Right lobe of liver (tissue), 6 donors: ENCODE measurements at regions not wholly inside any gene's neighbourhood (a gene's known extent, or its start where the extent isn't known, plus 50 kb on each side); places are given as distances from the start of the nearest gene placed in this dataset.

Experiments used
- ATAC-seq, 4 donors: fragments of 200-7000 bp; cut with Tn5 transposase; one replicate each; pipeline ENCODE4 v1.9.1; 2020; ENCODE audit warnings: mild to moderate bottlenecking in 4 of 4, moderate library complexity in 4 of 4
- DNase-seq, 3 donors: peaks; one replicate each; pipeline ENCODE4 v3.0.0-alpha.2; 2020
- H3K27ac ChIP-seq, 3 donors: fragments of 200-600 bp; one replicate each; pipeline ENCODE4 v1.8.0; 2022
- H3K27me3 ChIP-seq, 2 donors: fragments of 200-600 bp; one replicate each; pipeline ENCODE4 v1.8.0; 2022
- H3K36me3 ChIP-seq, 4 donors: fragments of 200-600 bp; sonication (generic) in 1 of 4; one replicate each; pipeline versions ENCODE4 v1.5.1 to v1.8.0; 2017 to 2022; ENCODE audit warnings: control low read depth in 1 of 4
- H3K4me1 ChIP-seq, 4 donors: fragments of 200-600 bp; sonication (generic) in 1 of 4; one replicate each; pipeline versions ENCODE4 v1.5.1 to v1.8.0; 2017 to 2022; ENCODE audit warnings: control low read depth in 1 of 4
- H3K4me3 ChIP-seq, 3 donors: fragments of 200-600 bp; one replicate each; pipeline ENCODE4 v1.8.0; 2022
- H3K9me3 ChIP-seq, 4 donors: fragments of 200-600 bp; sonication (generic) in 1 of 4; one replicate each; pipeline versions ENCODE4 v1.5.1 to v1.8.0; 2017 to 2022; ENCODE audit warnings: control low read depth in 1 of 4
- POLR2A ChIP-seq: fragments of 450-650 bp; IDR thresholded peaks from one replicate; pipeline ENCODE4 v1.6.1; 2017; ENCODE audit warnings: antibody characterized with exemption, mild to moderate bottlenecking
- WGBS: methylation state at CpG from one replicate; pipeline ENCODE4 v1.1.6; 2018; ENCODE audit warnings: low coverage, low lambda C conversion rate; ENCODE audit not compliant: insufficient coverage; ENCODE audit errors: missing lambda C conversion rate; 5-methylcytosine and 5-hydroxymethylcytosine counted together
- intact Hi-C, 2 donors: fragments of 100-400 bp; cut with DNase I; formaldehyde crosslinking; loops; one replicate each; pipeline versions ENCODE4 v1.11.2 to v1.14.1; 2022
- TF ChIP-seq, protein P1 (sequence below), 4 donors: fragments of 200-600 bp in 3 of 4; fragments of 450-650 bp in 1 of 4; IDR thresholded peaks; one replicate each; pipeline versions ENCODE4 v1.5.1 to v1.8.0; 2016 to 2022; ENCODE audit warnings: antibody characterized with exemption in 4 of 4, mild to moderate bottlenecking in 2 of 4
- donor health status: DM: no; HTN: yes; CAD: no.
- donor health status: DM: no; HTN: no; CAD: no.
- donor health status: DM: no; HTN: no; CAD: no.
- donor health status: DM: no; HTN: yes; CAD: no.
- donor health status: DM: no; HTN: yes; CAD: no.

DNA sequence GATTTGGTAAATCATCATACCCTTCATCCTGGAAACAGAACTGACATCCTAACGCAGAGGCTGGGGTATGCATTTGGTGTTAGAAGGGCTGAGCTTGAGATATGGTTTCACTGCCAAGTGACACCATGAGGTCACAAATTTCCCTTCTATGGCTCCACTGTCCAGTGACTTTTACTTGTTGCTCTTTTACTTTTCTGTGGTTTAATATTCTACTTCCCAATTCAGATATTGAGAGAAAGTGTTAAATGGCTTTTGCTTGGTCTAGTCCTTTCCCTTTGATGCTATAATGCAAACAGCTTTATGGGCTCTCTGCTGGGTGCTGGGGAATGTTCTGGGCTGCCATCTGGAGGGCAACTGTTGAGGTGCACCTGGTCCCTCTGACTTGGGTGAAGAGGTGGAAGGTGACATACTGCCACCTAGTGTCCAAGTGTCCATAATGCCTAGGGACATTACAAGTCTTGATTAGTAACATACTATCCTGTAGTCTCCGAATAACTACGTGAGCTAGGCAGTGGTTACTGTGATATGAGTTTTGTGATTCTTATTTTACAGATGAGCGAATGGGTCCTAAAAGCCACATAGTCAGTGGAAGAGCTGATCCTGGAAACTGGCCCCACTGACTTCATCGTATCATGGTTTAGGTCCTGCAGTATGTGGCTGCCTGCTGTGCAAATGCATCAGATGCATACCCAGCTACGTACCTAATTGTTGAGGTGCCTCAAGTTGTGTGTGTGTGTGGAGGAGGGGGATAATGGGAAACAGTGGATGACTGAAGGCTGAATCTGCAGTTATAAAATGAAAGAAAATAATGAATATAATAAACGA, 149.1 kb upstream of the RAG2 start:
- no peaks in the 10 kb centered on the region for H3K36me3 ChIP-seq
- intact Hi-C loops = loop anchor here in 1 of 2 donors (5.0 kb wide), 1 partner anchor 45 kb away; no protein-coding TSS in a partner anchor
- H3K4me1 ChIP-seq = peaks cover 0 to 3% (median 0%) of the 10 kb centered on the region in 4 donors
- TF ChIP-seq, protein P1, sequence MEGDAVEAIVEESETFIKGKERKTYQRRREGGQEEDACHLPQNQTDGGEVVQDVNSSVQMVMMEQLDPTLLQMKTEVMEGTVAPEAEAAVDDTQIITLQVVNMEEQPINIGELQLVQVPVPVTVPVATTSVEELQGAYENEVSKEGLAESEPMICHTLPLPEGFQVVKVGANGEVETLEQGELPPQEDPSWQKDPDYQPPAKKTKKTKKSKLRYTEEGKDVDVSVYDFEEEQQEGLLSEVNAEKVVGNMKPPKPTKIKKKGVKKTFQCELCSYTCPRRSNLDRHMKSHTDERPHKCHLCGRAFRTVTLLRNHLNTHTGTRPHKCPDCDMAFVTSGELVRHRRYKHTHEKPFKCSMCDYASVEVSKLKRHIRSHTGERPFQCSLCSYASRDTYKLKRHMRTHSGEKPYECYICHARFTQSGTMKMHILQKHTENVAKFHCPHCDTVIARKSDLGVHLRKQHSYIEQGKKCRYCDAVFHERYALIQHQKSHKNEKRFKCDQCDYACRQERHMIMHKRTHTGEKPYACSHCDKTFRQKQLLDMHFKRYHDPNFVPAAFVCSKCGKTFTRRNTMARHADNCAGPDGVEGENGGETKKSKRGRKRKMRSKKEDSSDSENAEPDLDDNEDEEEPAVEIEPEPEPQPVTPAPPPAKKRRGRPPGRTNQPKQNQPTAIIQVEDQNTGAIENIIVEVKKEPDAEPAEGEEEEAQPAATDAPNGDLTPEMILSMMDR (IDR thresholded peaks at IDR 0.05) = peak; percentile 97 to 100 (median 98)
- no peak for TF ChIP-seq POLR2A
- WGBS = 22% methylated on average over 7 of the region's 7 CpGs
- no peak overlapping the region for H3K4me3 ChIP-seq
- ATAC-seq (peak; percentile 100), DNase-seq (peak; percentile 77 to 91 (median 81))
- no peak overlapping the region for H3K27ac ChIP-seq
- H3K9me3 ChIP-seq = no peaks in the 10 kb centered on the region
- H3K27me3 ChIP-seq = no peaks in the 10 kb centered on the region

DNA sequence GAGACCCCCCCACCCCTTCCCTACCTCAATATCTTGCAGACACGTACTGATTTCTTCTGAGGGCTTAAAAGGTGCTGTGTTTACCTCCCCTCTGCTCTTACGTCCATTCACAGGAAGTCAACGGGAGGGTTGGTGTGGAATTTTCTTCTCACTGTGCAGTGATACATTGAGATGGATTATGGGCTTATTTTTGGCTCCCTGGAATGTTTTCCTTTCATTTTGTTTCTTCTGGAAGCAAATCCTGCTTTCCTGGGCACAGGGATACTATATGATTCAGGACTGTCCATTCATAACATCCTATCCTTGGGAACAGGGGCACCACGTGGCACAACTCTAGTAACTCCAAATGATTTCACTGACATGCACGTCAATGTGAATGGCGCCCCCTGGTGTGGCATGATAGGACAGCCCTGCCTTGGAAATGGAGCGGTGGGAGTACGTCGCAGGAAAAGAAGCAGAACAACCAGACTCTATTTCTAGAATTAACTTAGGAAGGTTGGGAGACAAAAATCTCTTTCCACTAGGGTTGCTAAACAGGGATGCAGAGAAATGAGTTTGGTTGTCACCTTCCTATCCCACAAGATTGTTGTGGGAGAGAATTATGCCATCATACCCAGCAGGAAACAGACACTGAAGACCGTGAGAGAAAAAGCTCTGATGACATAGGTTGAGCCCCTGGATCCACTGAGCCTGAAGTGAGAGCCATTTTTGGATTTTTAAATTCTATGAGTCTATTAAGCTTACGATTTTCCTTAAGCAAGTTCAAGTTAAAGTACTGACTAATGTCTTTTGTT, 146.5 kb upstream of the RAG2 start:
- H3K4me1 ChIP-seq = peaks cover 0 to 3% (median 0%) of the 10 kb centered on the region in 4 donors
- H3K4me3 ChIP-seq = no peak overlapping the region
- no peaks in the 10 kb centered on the region for H3K27me3 ChIP-seq
- no peaks in the 10 kb centered on the region for H3K9me3 ChIP-seq
- DNase-seq = peak; percentile 65 to 71 (median 69)
- intact Hi-C loops = loop anchor here in 1 of 2 donors (5.0 kb wide), 1 partner anchor 42 kb away; no protein-coding TSS in a partner anchor
- no peaks in the 10 kb centered on the region for H3K36me3 ChIP-seq
- TF ChIP-seq POLR2A = no peak
- TF ChIP-seq, protein P1 (IDR thresholded peaks at IDR 0.05) = peak; percentile 50 to 83 (median 78)
- 11% methylated on average over 11 of the region's 11 CpGs for WGBS
- no peak overlapping the region for H3K27ac ChIP-seq
- ATAC-seq = peak; percentile 65 to 74 (median 70)

DNA sequence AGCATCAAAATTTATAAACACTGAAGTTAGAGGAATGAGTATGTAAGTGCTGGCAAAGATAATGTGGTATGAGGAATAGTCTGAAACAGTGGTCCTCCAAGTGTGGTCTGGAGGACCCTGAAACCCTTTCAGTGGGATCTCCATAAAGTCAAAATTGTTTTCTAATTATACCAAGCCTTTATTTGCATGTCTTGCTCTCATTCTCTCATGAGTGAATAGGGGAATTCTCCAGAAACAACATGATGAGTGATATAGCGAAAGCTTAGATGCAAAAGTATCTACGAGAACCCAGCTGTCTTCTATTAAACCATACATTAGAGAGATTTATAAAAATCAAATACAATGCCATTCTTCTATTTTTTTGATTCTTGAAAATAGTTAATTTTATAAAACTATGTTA, 145.0 kb upstream of the RAG2 start:
- H3K4me1 ChIP-seq = peaks cover 0 to 3% (median 0%) of the 10 kb centered on the region in 4 donors
- no peak overlapping the region for H3K4me3 ChIP-seq
- H3K9me3 ChIP-seq = no peaks in the 10 kb centered on the region
- no peak for DNase-seq
- TF ChIP-seq, protein P1 (IDR thresholded peaks at IDR 0.05) = no peak
- no peak for TF ChIP-seq POLR2A
- intact Hi-C loops = no loop called here
- no peaks in the 10 kb centered on the region for H3K36me3 ChIP-seq
- ATAC-seq = no peak
- no peak overlapping the region for H3K27ac ChIP-seq
- H3K27me3 ChIP-seq = no peaks in the 10 kb centered on the region
- 70% methylated on average over 2 of the region's 2 CpGs for WGBS

DNA sequence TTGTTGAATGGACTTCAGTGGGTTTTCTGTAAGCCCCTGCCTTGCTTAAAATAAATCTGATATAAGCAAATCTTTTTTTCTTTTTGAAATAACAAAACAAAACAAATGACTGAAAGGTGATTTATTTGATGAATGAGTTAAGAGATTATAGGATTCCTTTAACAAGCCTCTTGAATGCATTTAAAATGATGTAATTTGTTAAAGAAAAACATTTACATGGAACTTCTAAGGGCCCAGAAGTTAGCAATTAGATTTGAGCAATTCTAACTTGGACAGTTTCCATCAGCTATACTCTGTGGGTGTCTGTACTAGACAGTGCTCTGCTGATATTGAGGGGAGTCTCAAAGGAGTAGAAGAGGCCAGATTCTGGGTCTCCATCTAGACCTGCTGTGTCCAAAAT, 143.5 kb upstream of the RAG2 start:
- intact Hi-C loops = no loop called here
- H3K4me3 ChIP-seq = no peak overlapping the region
- no peaks in the 10 kb centered on the region for H3K4me1 ChIP-seq
- no peaks in the 10 kb centered on the region for H3K9me3 ChIP-seq
- no peaks in the 10 kb centered on the region for H3K27me3 ChIP-seq
- DNase-seq (no peak), ATAC-seq (no peak)
- no peak overlapping the region for H3K27ac ChIP-seq
- TF ChIP-seq, protein P1 (IDR thresholded peaks at IDR 0.05) = no peak
- no peak for TF ChIP-seq POLR2A
- no peaks in the 10 kb centered on the region for H3K36me3 ChIP-seq
